GM23338 (cell line): ENCODE measurements at regions not wholly inside any gene's neighbourhood (a gene's known extent, or its start where the extent isn't known, plus 50 kb on each side); places are given as distances from the start of the nearest gene placed in this dataset.

Experiments used
- ATAC-seq: fragments of 200-7000 bp; cut with Tn5 transposase; 3 replicates; pipeline ENCODE4 v1.9.1; 2020
- DNase-seq: peaks from one replicate; pipeline ENCODE4 v3.0.0-alpha.2; 2015; ENCODE audit warnings: low spot score
- H2AFZ ChIP-seq: fragments of 200-600 bp; sonication (generic); 2 replicates; pipeline ENCODE4 v1.8.0; 2016; ENCODE audit warnings: antibody characterized with exemption, mild to moderate bottlenecking, moderate library complexity
- H3F3A ChIP-seq: fragments of 200-600 bp; sonication (generic); replicated peaks from 2 replicates; pipeline ENCODE4 v1.8.0; 2017; ENCODE audit warnings: antibody characterized with exemption, mixed run types, low read depth
- H3K27ac ChIP-seq: fragments of 200-600 bp; sonication (generic); 2 replicates; pipeline ENCODE4 v1.6.1; 2016; ENCODE audit warnings: low read depth
- H3K27me3 ChIP-seq: fragments of 200-600 bp; sonication (generic); 2 replicates; pipeline ENCODE4 v1.8.0; 2016; ENCODE audit warnings: mild to moderate bottlenecking, mixed run types, moderate library complexity; ENCODE audit not compliant: insufficient read depth
- H3K36me3 ChIP-seq: fragments of 200-600 bp; sonication (generic); 2 replicates; pipeline ENCODE4 v1.8.0; 2016; ENCODE audit warnings: mild to moderate bottlenecking; ENCODE audit not compliant: insufficient read depth
- H3K4me1 ChIP-seq: fragments of 200-600 bp; sonication (generic); 2 replicates; pipeline ENCODE4 v1.8.0; 2016; ENCODE audit warnings: mild to moderate bottlenecking, moderate library complexity; ENCODE audit not compliant: insufficient read depth
- H3K4me2 ChIP-seq: fragments of 200-600 bp; sonication (generic); 2 replicates; pipeline ENCODE4 v1.7.1; 2017; ENCODE audit warnings: mixed run types
- H3K4me3 ChIP-seq: fragments of 200-600 bp; sonication (generic); 2 replicates; pipeline ENCODE4 v1.6.1; 2016; ENCODE audit warnings: mixed run types
- H3K79me2 ChIP-seq: fragments of 200-600 bp; sonication (generic); replicated peaks from 2 replicates; pipeline ENCODE4 v1.8.0; 2017; ENCODE audit warnings: mild to moderate bottlenecking; ENCODE audit not compliant: insufficient read depth
- H3K9me2 ChIP-seq: fragments of 200-600 bp; sonication (generic); 2 replicates; pipeline ENCODE4 v1.8.0; 2017; ENCODE audit not compliant: insufficient read depth
- H4K20me1 ChIP-seq: fragments of 200-600 bp; sonication (generic); replicated peaks from 2 replicates; pipeline ENCODE4 v1.8.0; 2017; ENCODE audit warnings: mild to moderate bottlenecking; ENCODE audit not compliant: insufficient read depth
- H3K27ac Mint-ChIP-seq: 2 replicates; pipeline ENCODE4 v1.8.0; 2020; ENCODE audit warnings: inconsistent platforms, mild to moderate bottlenecking, moderate library complexity, mixed read lengths
- H3K27me3 Mint-ChIP-seq: 3 replicates; pipeline ENCODE4 v1.8.0; 2022; ENCODE audit warnings: low read depth, mild to moderate bottlenecking, moderate library complexity, mixed read lengths, inconsistent platforms; ENCODE audit not compliant: insufficient read depth, poor library complexity
- H3K36me3 Mint-ChIP-seq: 3 replicates; pipeline ENCODE4 v1.8.0; 2021; ENCODE audit warnings: low read depth, mild to moderate bottlenecking, inconsistent platforms, moderate library complexity, mixed read lengths
- H3K4me1 Mint-ChIP-seq: 3 replicates; pipeline ENCODE4 v1.8.0; 2020; ENCODE audit warnings: mild to moderate bottlenecking, inconsistent platforms, mixed read lengths
- H3K4me3 Mint-ChIP-seq: 3 replicates; pipeline ENCODE4 v1.8.0; 2021; ENCODE audit warnings: moderate library complexity, mild to moderate bottlenecking, inconsistent platforms, mixed read lengths
- H3K9me3 Mint-ChIP-seq: 3 replicates; pipeline ENCODE4 v1.8.0; 2020; ENCODE audit warnings: moderate library complexity, mild to moderate bottlenecking, inconsistent platforms, mixed read lengths
- EZH2phosphoT487 ChIP-seq: fragments of 200-600 bp; sonication (generic); IDR thresholded peaks from one replicate; pipeline ENCODE4 v1.8.1; 2018; ENCODE audit warnings: antibody characterized with exemption; ENCODE audit not compliant: unreplicated experiment
- JUNB ChIP-seq: IDR thresholded peaks from one replicate; pipeline ENCODE4 v1.6.1; 2016; ENCODE audit warnings: antibody characterized with exemption; ENCODE audit not compliant: unreplicated experiment
- NANOG ChIP-seq: IDR thresholded peaks from 2 replicates; pipeline ENCODE4 v1.6.1; 2016; ENCODE audit warnings: antibody characterized with exemption, borderline replicate concordance
- REST ChIP-seq: IDR thresholded peaks from one replicate; pipeline ENCODE4 v1.6.1; 2018; ENCODE audit warnings: antibody characterized with exemption; ENCODE audit not compliant: unreplicated experiment
- ZNF331 ChIP-seq: fragments of 250-450 bp; sonication (Bioruptor Pico); IDR thresholded peaks from 2 replicates; pipeline ENCODE4 v1.5.0; 2020; ENCODE audit warnings: low read depth, mild to moderate bottlenecking, moderate library complexity
- ZNF462 ChIP-seq: fragments of 250-450 bp; sonication (Bioruptor Pico); IDR thresholded peaks from 2 replicates; pipeline ENCODE4 v1.5.0; 2020; ENCODE audit warnings: mild to moderate bottlenecking, moderate library complexity

- Mint-ChIP-seq H3K27ac (peak overlapping the region; percentile 90), H3K4me1 (peaks cover 22% of the 10 kb centered on the region), H3K36me3 (no peaks in the 10 kb centered on the region), H3K9me3 (peaks cover 9% of the 10 kb centered on the region), H3K4me3 (no peak overlapping the region), H3K27me3 (peaks cover 2% of the 10 kb centered on the region)
- no peaks in the 10 kb centered on the region for H4K20me1 ChIP-seq
- peak overlapping the region; percentile 29; the same call in 1 of the 2 replicates for H3K27ac ChIP-seq
- TF ChIP-seq ZNF462 (CRISPR knock-in tag) = no peak
- no peak for TF ChIP-seq ZNF331 (CRISPR knock-in tag)
- TF ChIP-seq JUNB = no peak
- no peak for TF ChIP-seq NANOG
- no peak for TF ChIP-seq EZH2phosphoT487
- TF ChIP-seq REST = no peak
- H3K4me2 ChIP-seq = peak overlapping the region; percentile 27
- no peaks in the 10 kb centered on the region for H3K79me2 ChIP-seq
- peaks cover 20% of the 10 kb centered on the region for H3K4me1 ChIP-seq
- 0 out of 2 replicates have a peak, but pooled peaks cover 5% of the 10 kb centered on the region for H3K9me2 ChIP-seq
- H3K4me3 ChIP-seq = no peak overlapping the region
- no peaks in the 10 kb centered on the region for H3K27me3 ChIP-seq
- no peaks in the 10 kb centered on the region for H3K36me3 ChIP-seq
- ATAC-seq = peak; percentile 76
- H3F3A ChIP-seq = no peaks in the 10 kb centered on the region
- peak; percentile 23 for DNase-seq
- peak overlapping the region; percentile 54; the same call in 1 of the 2 replicates for H2AFZ ChIP-seq
Observed at GRCh38 chr14:58954901-58955861, 233.3 kb upstream of the DAAM1 start.
